ENCODE measurements at regions not wholly inside any gene's neighbourhood (a gene's known extent, or its start where the extent isn't known, plus 50 kb on each side); places are given as distances from the start of the nearest gene placed in this dataset.

- Mint-ChIP-seq H3K27ac (no peak overlapping the region), H3K9me3 (no peaks in the 10 kb centered on the region), H3K27me3 (ENCODE audit: insufficient read depth, low read depth, poor library complexity) (no peaks in the 10 kb centered on the region), H3K4me1 (peaks cover 38% of the 10 kb centered on the region), H3K4me3 (no peak overlapping the region), H3K36me3 (ENCODE audit: low read depth) (no peaks in the 10 kb centered on the region)
- no peaks in the 10 kb centered on the region for H4K20me1 ChIP-seq (replicated peaks; ENCODE audit: insufficient read depth)
- no peak for TF ChIP-seq ZNF462 (CRISPR knock-in tag; IDR thresholded peaks at IDR 0.05)
- no peak for TF ChIP-seq ZNF331 (CRISPR knock-in tag; IDR thresholded peaks at IDR 0.05; ENCODE audit: low read depth)
- TF ChIP-seq EZH2 (IDR thresholded peaks at IDR 0.05; ENCODE audit: low read depth, unreplicated experiment) = no peak
- TF ChIP-seq CREB1 (CRISPR knock-in tag; IDR thresholded peaks at IDR 0.05; ENCODE audit: low read depth) = no peak
- TF ChIP-seq NANOG (IDR thresholded peaks at IDR 0.05; ENCODE audit: borderline replicate concordance) = no peak
- no peak for TF ChIP-seq JUNB (IDR thresholded peaks at IDR 0.05; ENCODE audit: unreplicated experiment)
- TF ChIP-seq ETS1 (IDR thresholded peaks at IDR 0.05) = no peak
- TF ChIP-seq ZNF114 (CRISPR knock-in tag; IDR thresholded peaks at IDR 0.05) = no peak
- TF ChIP-seq CTCF (conservative IDR thresholded peaks at IDR 0.05; ENCODE audit: low read depth in 2 of 2) = no peak
- H3K4me3 ChIP-seq = no peak overlapping the region
- peaks cover 36% of the 10 kb centered on the region for H3K4me1 ChIP-seq (ENCODE audit: insufficient read depth)
- H3K79me2 ChIP-seq (replicated peaks; ENCODE audit: insufficient read depth) = no peaks in the 10 kb centered on the region
- no peaks in the 10 kb centered on the region for H3K36me3 ChIP-seq (ENCODE audit: insufficient read depth)
- ATAC-seq (no peak), DNase-seq (ENCODE audit: low spot score) (no peak)
- H3K27ac ChIP-seq (ENCODE audit: low read depth) = no peak overlapping the region
- H3K9me2 ChIP-seq (ENCODE audit: insufficient read depth) = 0 out of 2 replicates have a peak, but pooled peaks cover 4% of the 10 kb centered on the region
- no peak overlapping the region for H2AFZ ChIP-seq
- no peak overlapping the region for H3K4me2 ChIP-seq
- H3F3A ChIP-seq (replicated peaks; ENCODE audit: low read depth) = no peaks in the 10 kb centered on the region
- H3K27me3 ChIP-seq (ENCODE audit: insufficient read depth) = no peaks in the 10 kb centered on the region
Measured at GRCh38 chr12:31207799-31208465, 118.0 kb downstream of the SINHCAF start.

Data from GM23338 (cell line).